Endothelial cell of umbilical vein (primary cell): ENCODE measurements at regions not wholly inside any gene's neighbourhood (a gene's known extent, or its start where the extent isn't known, plus 50 kb on each side); places are given as distances from the start of the nearest gene placed in this dataset.
"Not testable (repeated sequence)": the region's sequence is repeated elsewhere in the genome, so short reads cannot be mapped to it uniquely, and the experiment has no call there.

Experiments used
- BruUV-seq: library from RNA; stranded (reverse); fragments of 400-500 nt; replicated peaks from 2 replicates; lab custom pipeline; 2021; lab: Mats Ljungman, UMichigan
- CTCF ChIA-PET: fragments of 300-600, 350-600 bp; sonication (Branson Sonifier 250); formaldehyde crosslinking; loops from one replicate; lab custom pipeline; 2021; ENCODE audit warnings: antibody characterized with exemption, inconsistent platforms; lab: Charles Lee
- POLR2A ChIA-PET: fragments of 300-600, 350-600 bp; sonication (Branson Sonifier 250); formaldehyde crosslinking; loops from one replicate; lab custom pipeline; 2021; ENCODE audit warnings: antibody characterized with exemption, inconsistent platforms; lab: Charles Lee
- DNase-seq: peaks from one replicate; pipeline ENCODE4 v3.0.0-alpha.2; 2011; ENCODE audit warnings: low read depth, low spot score
- FAIRE-seq: peaks from 2 replicates; lab custom pipeline; 2011; peaks lifted over from hg19 to GRCh38; lab: Jason Lieb, UNC
- H2AFZ ChIP-seq: 2 replicates; pipeline ENCODE4 v1.6.0; 2012; ENCODE audit warnings: low read depth, low read length, control low read depth, inconsistent platforms
- H3K27ac ChIP-seq: 2 replicates; pipeline ENCODE4 v1.5.1; 2011; ENCODE audit warnings: low read depth, mild to moderate bottlenecking, control low read depth, low read length, moderate library complexity; ENCODE audit not compliant: insufficient read depth
- H3K27me3 ChIP-seq, 2 experiments: 2 replicates each; pipeline versions ENCODE4 v1.6.0 to v1.6.1; 2011; ENCODE audit warnings: low read length in 2 of 2, mixed read lengths in 1 of 2; ENCODE audit not compliant: control insufficient read depth in 2 of 2, insufficient read depth in 2 of 2
- H3K36me3 ChIP-seq, 2 experiments: 2 replicates in 1 of 2; 3 replicates in 1 of 2; pipeline ENCODE4 v1.5.1; 2011; ENCODE audit warnings: low read length in 2 of 2, mild to moderate bottlenecking in 1 of 2, moderate library complexity in 1 of 2; ENCODE audit not compliant: control insufficient read depth in 2 of 2, insufficient read depth in 2 of 2; ENCODE audit errors: extremely low read depth in 1 of 2
- H3K4me1 ChIP-seq: 3 replicates; pipeline ENCODE4 v1.5.1; 2011; ENCODE audit warnings: mild to moderate bottlenecking, low read length; ENCODE audit not compliant: control insufficient read depth, insufficient read depth; ENCODE audit errors: extremely low read depth
- H3K4me2 ChIP-seq: 2 replicates; pipeline ENCODE4 v1.6.1; 2011; ENCODE audit warnings: low read length, control low read depth, mixed read lengths; ENCODE audit not compliant: insufficient read depth
- H3K4me3 ChIP-seq, 3 experiments: fragments of 200-600 bp in 1 of 3; sonication (generic), shearing (Covaris generic) in 1 of 3; replicated peaks in 1 of 3; 2 replicates each; pipeline ENCODE4 v1.5.1; 2011 to 2016; ENCODE audit warnings: control low read depth in 3 of 3, low read length in 3 of 3, mild to moderate bottlenecking in 2 of 3, inconsistent platforms in 1 of 3, low read depth in 1 of 3, moderate library complexity in 1 of 3; ENCODE audit not compliant: insufficient read depth in 1 of 3
- H3K79me2 ChIP-seq: 2 replicates; pipeline ENCODE4 v1.6.0; 2012; ENCODE audit warnings: low read length, inconsistent platforms; ENCODE audit not compliant: control insufficient read depth, insufficient read depth
- H3K9ac ChIP-seq: replicated peaks from 2 replicates; pipeline ENCODE3; 2011; ENCODE audit warnings: low read length, control low read depth; ENCODE audit not compliant: insufficient read depth; ENCODE audit errors: extremely low read depth
- H3K9me1 ChIP-seq: replicated peaks from 3 replicates; pipeline ENCODE4 v1.6.0; 2011; ENCODE audit warnings: mild to moderate bottlenecking, low read length; ENCODE audit not compliant: control insufficient read depth, insufficient read depth; ENCODE audit errors: extremely low read depth
- H3K9me3 ChIP-seq: replicated peaks from 2 replicates; pipeline ENCODE4 v1.5.1; 2012; ENCODE audit warnings: low read length, inconsistent platforms; ENCODE audit not compliant: control insufficient read depth, insufficient read depth
- H4K20me1 ChIP-seq: replicated peaks from 2 replicates; pipeline ENCODE3; 2011; ENCODE audit warnings: mild to moderate bottlenecking, low read length; ENCODE audit not compliant: control insufficient read depth, insufficient read depth; ENCODE audit errors: extremely low read depth
- EZH2 ChIP-seq: IDR thresholded peaks from 2 replicates; pipeline ENCODE4 v1.6.1; 2012; ENCODE audit warnings: borderline replicate concordance, low read depth, mild to moderate bottlenecking, moderate library complexity, low read length, inconsistent platforms; ENCODE audit not compliant: severe bottlenecking
- FOS ChIP-seq: IDR thresholded peaks from 2 replicates; pipeline ENCODE4 v1.6.1; 2011; ENCODE audit warnings: mild to moderate bottlenecking, low read length, moderate library complexity, borderline replicate concordance; ENCODE audit not compliant: insufficient read depth
- GATA2 ChIP-seq: IDR thresholded peaks from 2 replicates; pipeline ENCODE4 v1.7.0; 2011; ENCODE audit warnings: low read depth, mild to moderate bottlenecking, moderate library complexity, mixed read lengths, low read length; ENCODE audit not compliant: insufficient read length, insufficient read depth
- JUN ChIP-seq: IDR thresholded peaks from 2 replicates; pipeline ENCODE4 v1.6.1; 2011; ENCODE audit warnings: borderline replicate concordance, low read depth; ENCODE audit not compliant: insufficient read length, insufficient read depth
- MYC ChIP-seq: IDR thresholded peaks from one replicate; pipeline ENCODE4 v1.6.1; 2011; ENCODE audit warnings: mild to moderate bottlenecking, low read depth, low read length
- POLR2A ChIP-seq: IDR thresholded peaks from 2 replicates; pipeline ENCODE4 v1.6.1; 2012; ENCODE audit warnings: low read depth, mild to moderate bottlenecking, control low read depth, low read length
- POLR2AphosphoS5 ChIP-seq: IDR thresholded peaks from 2 replicates; pipeline ENCODE4 v1.6.1; 2012; ENCODE audit warnings: low read depth, mild to moderate bottlenecking, control low read depth, low read length, moderate library complexity; ENCODE audit not compliant: insufficient read depth
- dilution Hi-C: fragments of 300-500 bp; cut with MboI; formaldehyde crosslinking; loops from one replicate; pipeline ENCODE4 v1.15.0; 2019; ENCODE audit warnings: low sequenced_read_pairs; ENCODE audit not compliant: extremely low pct_ligation_motif_present
- intact Hi-C: fragments of 100-400 bp; cut with micrococcal nuclease; formaldehyde crosslinking; loops from one replicate; pipeline ENCODE4 v1.10.0; 2022
- TF ChIP-seq, protein P1 (sequence below): IDR thresholded peaks from 2 replicates; pipeline ENCODE4 v1.6.1; 2011; ENCODE audit not compliant: insufficient read depth, insufficient read length
- TF ChIP-seq, protein P2 (sequence below), 2 donors: IDR thresholded peaks; 1 replicate in 1 of 2; 2 replicates in 1 of 2; pipeline ENCODE4 v1.5.1; 2011; ENCODE audit warnings: low read length in 2 of 2, mild to moderate bottlenecking in 2 of 2, moderate library complexity in 2 of 2, control low read depth in 1 of 2, inconsistent platforms in 1 of 2, low read depth in 1 of 2; ENCODE audit not compliant: insufficient read depth in 1 of 2; ENCODE audit errors: extremely low read depth in 1 of 2

DNA sequence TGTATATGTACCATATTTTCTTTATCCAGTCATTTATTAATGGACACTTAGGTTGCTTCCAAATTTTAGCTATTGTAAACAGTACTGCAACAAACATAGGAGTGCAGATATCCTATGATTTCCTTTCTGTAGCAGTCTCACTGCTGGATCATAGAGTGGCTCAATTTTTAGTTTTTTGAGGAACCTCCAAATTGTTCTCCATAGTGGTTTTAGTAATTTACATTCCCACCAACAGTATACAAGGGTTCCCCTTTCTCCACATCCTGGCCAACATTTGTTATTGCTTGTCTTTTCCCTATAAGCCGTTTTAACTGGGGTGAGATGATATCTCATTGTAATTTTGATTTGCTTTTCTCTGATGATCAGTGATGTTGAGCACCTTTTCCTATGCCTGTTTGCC lies 114.3 kb downstream of the TMEM17 start:
- H2AFZ ChIP-seq = no peak overlapping the region
- no peak overlapping the region for H3K4me3 ChIP-seq
- H4K20me1 ChIP-seq = no peaks in the 10 kb centered on the region
- H3K79me2 ChIP-seq = no peaks in the 10 kb centered on the region
- TF ChIP-seq, protein P1, sequence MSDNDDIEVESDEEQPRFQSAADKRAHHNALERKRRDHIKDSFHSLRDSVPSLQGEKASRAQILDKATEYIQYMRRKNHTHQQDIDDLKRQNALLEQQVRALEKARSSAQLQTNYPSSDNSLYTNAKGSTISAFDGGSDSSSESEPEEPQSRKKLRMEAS = no peak
- TF ChIP-seq POLR2A (no peak), GATA2 (no peak), POLR2AphosphoS5 (no peak), JUN (no peak), MYC (no peak), FOS (no peak), EZH2 (no peak)
- TF ChIP-seq, protein P2, sequence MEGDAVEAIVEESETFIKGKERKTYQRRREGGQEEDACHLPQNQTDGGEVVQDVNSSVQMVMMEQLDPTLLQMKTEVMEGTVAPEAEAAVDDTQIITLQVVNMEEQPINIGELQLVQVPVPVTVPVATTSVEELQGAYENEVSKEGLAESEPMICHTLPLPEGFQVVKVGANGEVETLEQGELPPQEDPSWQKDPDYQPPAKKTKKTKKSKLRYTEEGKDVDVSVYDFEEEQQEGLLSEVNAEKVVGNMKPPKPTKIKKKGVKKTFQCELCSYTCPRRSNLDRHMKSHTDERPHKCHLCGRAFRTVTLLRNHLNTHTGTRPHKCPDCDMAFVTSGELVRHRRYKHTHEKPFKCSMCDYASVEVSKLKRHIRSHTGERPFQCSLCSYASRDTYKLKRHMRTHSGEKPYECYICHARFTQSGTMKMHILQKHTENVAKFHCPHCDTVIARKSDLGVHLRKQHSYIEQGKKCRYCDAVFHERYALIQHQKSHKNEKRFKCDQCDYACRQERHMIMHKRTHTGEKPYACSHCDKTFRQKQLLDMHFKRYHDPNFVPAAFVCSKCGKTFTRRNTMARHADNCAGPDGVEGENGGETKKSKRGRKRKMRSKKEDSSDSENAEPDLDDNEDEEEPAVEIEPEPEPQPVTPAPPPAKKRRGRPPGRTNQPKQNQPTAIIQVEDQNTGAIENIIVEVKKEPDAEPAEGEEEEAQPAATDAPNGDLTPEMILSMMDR (IDR thresholded peaks at IDR 0.05; ENCODE audit: extremely low read depth in 1 of 2, insufficient read depth in 1 of 2, low read depth in 1 of 2, low read length in 2 of 2) = no peak
- ChIA-PET CTCF (no interaction called here), POLR2A (no interaction called here)
- dilution Hi-C loops = no loop called here
- no TSS peak for BruUV-seq
- no peak overlapping the region for H3K9ac ChIP-seq
- H3K36me3 ChIP-seq = no peaks in the 10 kb centered on the region
- FAIRE-seq (no peak), DNase-seq (no peak)
- no peaks in the 10 kb centered on the region for H3K9me3 ChIP-seq
- H3K27me3 ChIP-seq = peaks cover 0 to 3% of the 10 kb centered on the region in 2 experiments
- no peaks in the 10 kb centered on the region for H3K9me1 ChIP-seq
- H3K27ac ChIP-seq = no peak overlapping the region
- no peaks in the 10 kb centered on the region for H3K4me1 ChIP-seq
- intact Hi-C loops = no loop called here
- H3K4me2 ChIP-seq = no peak overlapping the region

DNA sequence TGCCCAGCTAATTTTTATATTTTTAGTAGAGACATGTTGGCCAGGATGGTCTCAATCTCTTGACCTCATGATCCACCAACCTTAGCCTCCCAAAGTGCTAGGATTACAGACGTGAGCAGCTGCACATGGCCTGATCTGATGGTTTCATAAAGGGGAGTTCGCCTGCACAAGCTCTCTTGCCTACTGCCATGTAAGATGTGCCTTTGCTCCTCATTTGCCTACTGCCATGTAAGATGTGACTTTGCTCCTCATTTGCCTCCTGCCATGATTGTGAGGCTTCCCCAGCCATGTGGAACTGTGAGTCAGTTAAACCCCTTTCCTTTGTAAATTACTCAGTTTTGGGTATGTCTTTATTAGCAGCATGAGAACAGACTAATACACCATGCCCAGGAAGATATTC lies 119.6 kb downstream of the TMEM17 start:
- POLR2A ChIA-PET, H3K4me2 ChIP-seq, intact Hi-C loops, BruUV-seq, H3K9me3 ChIP-seq, H3K9me1 ChIP-seq, H3K27ac ChIP-seq, H3K4me3 ChIP-seq, DNase-seq, H2AFZ ChIP-seq, dilution Hi-C loops, H4K20me1 ChIP-seq, FAIRE-seq, H3K79me2 ChIP-seq, H3K36me3 ChIP-seq, H3K27me3 ChIP-seq, H3K9ac ChIP-seq: not testable (repeated sequence)
- CTCF ChIA-PET = interaction anchor here (1.3 kb wide), 1 partner anchor 11 kb away, joined by 3 read pairs; no protein-coding TSS in a partner anchor
- peaks cover 11% of the 10 kb centered on the region for H3K4me1 ChIP-seq
